ENCODE measurements at regions not wholly inside any gene's neighbourhood (a gene's known extent, or its start where the extent isn't known, plus 50 kb on each side); places are given as distances from the start of the nearest gene placed in this dataset.

- TF ChIP-seq ZNF462 (CRISPR knock-in tag; IDR thresholded peaks at IDR 0.05): no peak
- TF ChIP-seq JUNB (IDR thresholded peaks at IDR 0.05; ENCODE audit: unreplicated experiment): no peak
- TF ChIP-seq REST (IDR thresholded peaks at IDR 0.05; ENCODE audit: unreplicated experiment): no peak
- TF ChIP-seq EZH2phosphoT487 (IDR thresholded peaks at IDR 0.05; ENCODE audit: unreplicated experiment): no peak
- no peak for TF ChIP-seq STAT1 (IDR thresholded peaks at IDR 0.05; ENCODE audit: unreplicated experiment)
Observed at GRCh38 chr17:28252436-28252835, 66.6 kb upstream of the TMEM97 start (continued).

GRCh38 chr17:28253663-28254062 lies 65.3 kb upstream of the TMEM97 start:
- Histone ChIP-seq H3K9me2 (ENCODE audit: insufficient read depth) (0 out of 2 replicates have a peak, but pooled peaks cover 4% of the 10 kb centered on the region), H3K4me1 (ENCODE audit: insufficient read depth) (no peaks in the 10 kb centered on the region), H3K36me3 (ENCODE audit: insufficient read depth) (no peaks in the 10 kb centered on the region), H2AFZ (no peak overlapping the region), H4K20me1 (replicated peaks; ENCODE audit: insufficient read depth) (no peaks in the 10 kb centered on the region), H3K79me2 (replicated peaks; ENCODE audit: insufficient read depth) (no peaks in the 10 kb centered on the region), H3K4me3 (no peak overlapping the region), H3K27me3 (ENCODE audit: insufficient read depth) (no peaks in the 10 kb centered on the region), H3K4me2 (no peak overlapping the region), H3F3A (replicated peaks; ENCODE audit: low read depth) (no peaks in the 10 kb centered on the region), H3K27ac (ENCODE audit: low read depth) (no peak overlapping the region)
- Mint-ChIP-seq H3K27me3 (ENCODE audit: insufficient read depth, low read depth, poor library complexity) (peaks cover 5% of the 10 kb centered on the region), H3K36me3 (ENCODE audit: low read depth) (no peaks in the 10 kb centered on the region), H3K4me3 (no peak overlapping the region), H3K9me3 (peaks cover 3% of the 10 kb centered on the region; the same call in 2 of the 3 replicates), H3K27ac (no peak overlapping the region), H3K4me1 (peaks cover 2% of the 10 kb centered on the region; the same call in 2 of the 3 replicates)
- no peak for DNase-seq (ENCODE audit: low spot score)
- TF ChIP-seq REST (IDR thresholded peaks at IDR 0.05; ENCODE audit: unreplicated experiment) (peak; percentile 39), EZH2 (IDR thresholded peaks at IDR 0.05; ENCODE audit: low read depth, unreplicated experiment) (no peak)
- ATAC-seq: no peak

All from GM23338 (cell line).